ENCODE measurements at regions not wholly inside any gene's neighbourhood (a gene's known extent, or its start where the extent isn't known, plus 50 kb on each side); places are given as distances from the start of the nearest gene placed in this dataset.

GRCh38 chr10:20698837-20699236, 198.3 kb downstream of the NEBL start:
- no peak overlapping the region for H3K4me3 ChIP-seq (ENCODE audit: low read length in 3 of 3)
- FAIRE-seq = no peak
- no peak for TF ChIP-seq CTCF (IDR thresholded peaks at IDR 0.05; ENCODE audit: borderline replicate concordance, extremely low read depth, insufficient read depth)

GRCh38 chr10:20694296-20694695, 202.8 kb downstream of the NEBL start:
- no peaks in the 10 kb centered on the region for H3K27me3 ChIP-seq (ENCODE audit: control insufficient read depth, insufficient read depth, low read length)
- no peaks in the 10 kb centered on the region for H3K9me3 ChIP-seq (ENCODE audit: control insufficient read depth in 2 of 3, insufficient read depth in 1 of 3, low read length in 3 of 3)
- no peak overlapping the region for H3K9ac ChIP-seq (ENCODE audit: low read length in 3 of 3)
- H3K27ac ChIP-seq (ENCODE audit: low read depth in 2 of 2, low read length in 2 of 2) = no peak overlapping the region
- no peak overlapping the region for H3K4me3 ChIP-seq (ENCODE audit: low read length in 3 of 3)
- H3K36me3 ChIP-seq (ENCODE audit: control insufficient read depth in 2 of 3, insufficient read depth in 3 of 3, low read length in 3 of 3) = no peaks in the 10 kb centered on the region
- H3K4me1 ChIP-seq (ENCODE audit: control insufficient read depth in 2 of 3, insufficient read depth in 2 of 3, low read depth in 1 of 3, low read length in 3 of 3) = no peaks in the 10 kb centered on the region
- DNase-seq (no peak), FAIRE-seq (no peak)
- intact Hi-C loops (cut with DNase I) = no loop called here
- TF ChIP-seq CTCF (IDR thresholded peaks at IDR 0.05; ENCODE audit: borderline replicate concordance, extremely low read depth, insufficient read depth) = no peak

More at GRCh38 chr10:20698837-20699236, 198.3 kb downstream of the NEBL start:
- Histone ChIP-seq H3K27me3 (ENCODE audit: control insufficient read depth, insufficient read depth, low read length) (no peaks in the 10 kb centered on the region), H3K9ac (ENCODE audit: low read length in 3 of 3) (no peak overlapping the region), H3K4me1 (ENCODE audit: control insufficient read depth in 2 of 3, insufficient read depth in 2 of 3, low read depth in 1 of 3, low read length in 3 of 3) (no peaks in the 10 kb centered on the region), H3K36me3 (ENCODE audit: control insufficient read depth in 2 of 3, insufficient read depth in 3 of 3, low read length in 3 of 3) (no peaks in the 10 kb centered on the region), H3K27ac (ENCODE audit: low read depth in 2 of 2, low read length in 2 of 2) (no peak overlapping the region), H3K9me3 (ENCODE audit: control insufficient read depth in 2 of 3, insufficient read depth in 1 of 3, low read length in 3 of 3) (peaks cover 0 to 3% (median 0%) of the 10 kb centered on the region in 3 donors)
- DNase-seq = no peak
- intact Hi-C loops (cut with DNase I) = no loop called here

- H3K9ac ChIP-seq (ENCODE audit: low read length in 3 of 3) = no peak overlapping the region
- H3K4me1 ChIP-seq (ENCODE audit: control insufficient read depth in 2 of 3, insufficient read depth in 2 of 3, low read depth in 1 of 3, low read length in 3 of 3) = no peaks in the 10 kb centered on the region
- H3K27ac ChIP-seq (ENCODE audit: low read depth in 2 of 2, low read length in 2 of 2) = no peak overlapping the region
- no peaks in the 10 kb centered on the region for H3K9me3 ChIP-seq (ENCODE audit: control insufficient read depth in 2 of 3, insufficient read depth in 1 of 3, low read length in 3 of 3)
- no peaks in the 10 kb centered on the region for H3K27me3 ChIP-seq (ENCODE audit: control insufficient read depth, insufficient read depth, low read length)
- no peaks in the 10 kb centered on the region for H3K36me3 ChIP-seq (ENCODE audit: control insufficient read depth in 2 of 3, insufficient read depth in 3 of 3, low read length in 3 of 3)
- intact Hi-C loops (cut with DNase I) = no loop called here
- TF ChIP-seq CTCF (IDR thresholded peaks at IDR 0.05; ENCODE audit: borderline replicate concordance, extremely low read depth, insufficient read depth) = no peak
- no peak overlapping the region for H3K4me3 ChIP-seq (ENCODE audit: low read length in 3 of 3)
- no peak for FAIRE-seq
- no peak for DNase-seq
Observed at GRCh38 chr10:20688797-20689544, 208.1 kb downstream of the NEBL start.
